ENCODE measurements at regions not wholly inside any gene's neighbourhood (a gene's known extent, or its start where the extent isn't known, plus 50 kb on each side); places are given as distances from the start of the nearest gene placed in this dataset.

DNA sequence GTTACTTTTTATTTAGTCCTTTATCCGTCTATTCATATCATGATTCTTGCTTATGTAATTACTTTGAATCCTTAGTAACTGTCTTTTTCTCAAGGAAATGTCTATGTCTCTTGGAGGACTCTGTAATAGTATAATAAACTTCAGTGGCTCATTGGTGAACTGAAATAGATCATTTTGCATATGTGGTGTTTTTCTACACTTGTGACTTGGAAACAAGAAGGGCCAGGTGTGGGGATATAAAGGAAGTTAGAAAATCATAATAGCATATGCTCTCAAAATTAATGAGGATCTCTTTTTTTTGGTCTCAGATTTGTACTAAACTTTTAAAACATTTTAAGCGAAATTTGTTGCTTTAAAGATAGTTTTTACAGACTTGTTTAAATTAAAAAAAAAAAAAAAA, 453.0 kb upstream of the CDH20 start:
- BruUV-seq (replicated peaks) = no TSS peak
- no peaks in the 10 kb centered on the region for H3K27me3 ChIP-seq (ENCODE audit: control insufficient read depth, insufficient read depth, low read length)
- H3K36me3 ChIP-seq (ENCODE audit: control insufficient read depth, insufficient read depth, low read length) = no peaks in the 10 kb centered on the region
- no peak overlapping the region for H3K27ac ChIP-seq (ENCODE audit: low read length)
- intact Hi-C loops (cut with micrococcal nuclease; ENCODE audit: unreplicated experiment) = no loop called here
- ATAC-seq (no peak), DNase-seq (ENCODE audit: low read depth, low spot score) (no peak)
- H3K9me3 ChIP-seq (ENCODE audit: control insufficient read depth, insufficient read depth, low read depth, low read length) = no peaks in the 10 kb centered on the region
- H3K4me1 ChIP-seq (ENCODE audit: control insufficient read depth, insufficient read depth, low read length) = no peaks in the 10 kb centered on the region
- no peak overlapping the region for H3K4me3 ChIP-seq (ENCODE audit: low read depth in 2 of 2, low read length in 2 of 2)
- ChIA-PET POLR2A (no interaction called here), CTCF (no interaction called here)
- in situ Hi-C loops (cut with HindIII; ENCODE audit: low pct_unique_long_range_greater_than_20kb, low sequenced_read_pairs) = no loop called here
- TF ChIP-seq, protein P1, sequence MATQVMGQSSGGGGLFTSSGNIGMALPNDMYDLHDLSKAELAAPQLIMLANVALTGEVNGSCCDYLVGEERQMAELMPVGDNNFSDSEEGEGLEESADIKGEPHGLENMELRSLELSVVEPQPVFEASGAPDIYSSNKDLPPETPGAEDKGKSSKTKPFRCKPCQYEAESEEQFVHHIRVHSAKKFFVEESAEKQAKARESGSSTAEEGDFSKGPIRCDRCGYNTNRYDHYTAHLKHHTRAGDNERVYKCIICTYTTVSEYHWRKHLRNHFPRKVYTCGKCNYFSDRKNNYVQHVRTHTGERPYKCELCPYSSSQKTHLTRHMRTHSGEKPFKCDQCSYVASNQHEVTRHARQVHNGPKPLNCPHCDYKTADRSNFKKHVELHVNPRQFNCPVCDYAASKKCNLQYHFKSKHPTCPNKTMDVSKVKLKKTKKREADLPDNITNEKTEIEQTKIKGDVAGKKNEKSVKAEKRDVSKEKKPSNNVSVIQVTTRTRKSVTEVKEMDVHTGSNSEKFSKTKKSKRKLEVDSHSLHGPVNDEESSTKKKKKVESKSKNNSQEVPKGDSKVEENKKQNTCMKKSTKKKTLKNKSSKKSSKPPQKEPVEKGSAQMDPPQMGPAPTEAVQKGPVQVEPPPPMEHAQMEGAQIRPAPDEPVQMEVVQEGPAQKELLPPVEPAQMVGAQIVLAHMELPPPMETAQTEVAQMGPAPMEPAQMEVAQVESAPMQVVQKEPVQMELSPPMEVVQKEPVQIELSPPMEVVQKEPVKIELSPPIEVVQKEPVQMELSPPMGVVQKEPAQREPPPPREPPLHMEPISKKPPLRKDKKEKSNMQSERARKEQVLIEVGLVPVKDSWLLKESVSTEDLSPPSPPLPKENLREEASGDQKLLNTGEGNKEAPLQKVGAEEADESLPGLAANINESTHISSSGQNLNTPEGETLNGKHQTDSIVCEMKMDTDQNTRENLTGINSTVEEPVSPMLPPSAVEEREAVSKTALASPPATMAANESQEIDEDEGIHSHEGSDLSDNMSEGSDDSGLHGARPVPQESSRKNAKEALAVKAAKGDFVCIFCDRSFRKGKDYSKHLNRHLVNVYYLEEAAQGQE (IDR thresholded peaks at IDR 0.05; ENCODE audit: insufficient read depth in 1 of 2, low read depth in 2 of 2, low read length in 1 of 2) = no peak
- TF ChIP-seq SIN3A (IDR thresholded peaks at IDR 0.05; ENCODE audit: borderline replicate concordance, insufficient read depth, low read depth, low read length) = no peak
- TF ChIP-seq, protein P2, sequence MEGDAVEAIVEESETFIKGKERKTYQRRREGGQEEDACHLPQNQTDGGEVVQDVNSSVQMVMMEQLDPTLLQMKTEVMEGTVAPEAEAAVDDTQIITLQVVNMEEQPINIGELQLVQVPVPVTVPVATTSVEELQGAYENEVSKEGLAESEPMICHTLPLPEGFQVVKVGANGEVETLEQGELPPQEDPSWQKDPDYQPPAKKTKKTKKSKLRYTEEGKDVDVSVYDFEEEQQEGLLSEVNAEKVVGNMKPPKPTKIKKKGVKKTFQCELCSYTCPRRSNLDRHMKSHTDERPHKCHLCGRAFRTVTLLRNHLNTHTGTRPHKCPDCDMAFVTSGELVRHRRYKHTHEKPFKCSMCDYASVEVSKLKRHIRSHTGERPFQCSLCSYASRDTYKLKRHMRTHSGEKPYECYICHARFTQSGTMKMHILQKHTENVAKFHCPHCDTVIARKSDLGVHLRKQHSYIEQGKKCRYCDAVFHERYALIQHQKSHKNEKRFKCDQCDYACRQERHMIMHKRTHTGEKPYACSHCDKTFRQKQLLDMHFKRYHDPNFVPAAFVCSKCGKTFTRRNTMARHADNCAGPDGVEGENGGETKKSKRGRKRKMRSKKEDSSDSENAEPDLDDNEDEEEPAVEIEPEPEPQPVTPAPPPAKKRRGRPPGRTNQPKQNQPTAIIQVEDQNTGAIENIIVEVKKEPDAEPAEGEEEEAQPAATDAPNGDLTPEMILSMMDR (IDR thresholded peaks at IDR 0.05) = no peak
- TF ChIP-seq POLR2AphosphoS5 (IDR thresholded peaks at IDR 0.05; ENCODE audit: low read depth, low read length) = no peak

DNA sequence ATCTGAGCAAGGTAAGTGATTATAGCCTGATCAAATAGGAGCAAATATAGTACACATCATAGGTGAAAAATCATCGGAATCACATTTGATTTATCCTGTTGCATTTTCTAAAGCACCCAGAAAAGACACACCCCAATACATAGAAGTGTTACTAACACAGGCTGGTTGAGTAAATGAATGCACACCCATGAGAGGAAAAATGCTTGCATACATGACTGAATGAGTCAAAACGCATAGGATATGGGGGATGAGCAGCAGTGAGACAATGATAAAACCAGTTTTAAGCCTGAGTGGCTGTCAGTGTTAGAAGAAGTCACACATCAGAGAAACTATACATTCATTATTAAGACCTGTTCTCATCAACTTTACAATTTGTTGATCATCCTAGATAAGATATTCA, 449.6 kb upstream of the CDH20 start:
- no peak for ATAC-seq
- no peaks in the 10 kb centered on the region for H3K4me1 ChIP-seq (ENCODE audit: control insufficient read depth, insufficient read depth, low read length)
- ChIA-PET POLR2A (no interaction called here), CTCF (no interaction called here)
- no peak for DNase-seq (ENCODE audit: low read depth, low spot score)
- no peak overlapping the region for H3K4me3 ChIP-seq (ENCODE audit: low read depth in 2 of 2, low read length in 2 of 2)
- intact Hi-C loops (cut with micrococcal nuclease; ENCODE audit: unreplicated experiment) = no loop called here
- no TSS peak for BruUV-seq (replicated peaks)
- no peak overlapping the region for H3K27ac ChIP-seq (ENCODE audit: low read length)
- TF ChIP-seq, protein P1 (IDR thresholded peaks at IDR 0.05; ENCODE audit: insufficient read depth in 1 of 2, low read depth in 2 of 2, low read length in 1 of 2) = no peak
- H3K27me3 ChIP-seq (ENCODE audit: control insufficient read depth, insufficient read depth, low read length) = no peaks in the 10 kb centered on the region
- H3K9me3 ChIP-seq (ENCODE audit: control insufficient read depth, insufficient read depth, low read depth, low read length) = no peaks in the 10 kb centered on the region
- no peaks in the 10 kb centered on the region for H3K36me3 ChIP-seq (ENCODE audit: control insufficient read depth, insufficient read depth, low read length)
- in situ Hi-C loops (cut with HindIII; ENCODE audit: low pct_unique_long_range_greater_than_20kb, low sequenced_read_pairs) = no loop called here
